SK-N-SH (cell line): ENCODE measurements at regions not wholly inside any gene's neighbourhood (a gene's known extent, or its start where the extent isn't known, plus 50 kb on each side); places are given as distances from the start of the nearest gene placed in this dataset.

Source experiments
- EP300 ChIP-seq, 2 experiments: IDR thresholded peaks; 2 replicates each; pipeline versions ENCODE4 v1.4.0 to v1.6.1; 2012; ENCODE audit warnings: borderline replicate concordance in 1 of 2, low read depth in 1 of 2, low read length in 1 of 2
- EZH2phosphoT487 ChIP-seq: fragments of 200-600 bp; sonication (generic); IDR thresholded peaks from 2 replicates; pipeline ENCODE4 v1.6.1; 2017; ENCODE audit warnings: low read depth, mixed run types, mild to moderate bottlenecking, antibody characterized with exemption, moderate library complexity, borderline replicate concordance
- FOSL2 ChIP-seq: IDR thresholded peaks from 2 replicates; pipeline ENCODE4 v1.4.0; 2012; ENCODE audit warnings: low read depth, mild to moderate bottlenecking, moderate library complexity, borderline replicate concordance
- FOXM1 ChIP-seq: IDR thresholded peaks from 2 replicates; pipeline ENCODE4 v1.4.0; 2012; ENCODE audit warnings: low read depth, mild to moderate bottlenecking
- MXI1 ChIP-seq: IDR thresholded peaks from 2 replicates; pipeline ENCODE4 v1.6.1; 2012; ENCODE audit warnings: mild to moderate bottlenecking, low read depth, low read length, improper control_type of control experiment
- POLR2AphosphoS5 ChIP-seq: IDR thresholded peaks from 2 replicates; pipeline ENCODE4 v1.6.1; 2012; ENCODE audit warnings: low read depth, low read length
- RAD21 ChIP-seq: IDR thresholded peaks from 2 replicates; pipeline ENCODE4 v1.6.1; 2012; ENCODE audit warnings: mild to moderate bottlenecking, low read length
- TAF1 ChIP-seq: IDR thresholded peaks from 2 replicates; pipeline ENCODE4 v1.6.1; 2012; ENCODE audit warnings: low read depth, mild to moderate bottlenecking, low read length, moderate library complexity, borderline replicate concordance
- TF ChIP-seq, protein P1 (sequence below): fragments of 150-350 bp; IDR thresholded peaks from 2 replicates; pipeline ENCODE4 v1.6.1; 2017; ENCODE audit warnings: antibody characterized with exemption, low read length, low read depth, borderline replicate concordance
- TF ChIP-seq, protein P2 (sequence below): fragments of 200-600 bp; sonication (generic); IDR thresholded peaks from 2 replicates; pipeline ENCODE4 v1.6.1; 2017; ENCODE audit warnings: antibody characterized with exemption, mild to moderate bottlenecking, moderate library complexity
- TF ChIP-seq, protein P3 (sequence below): IDR thresholded peaks from 2 replicates; pipeline ENCODE4 v1.4.0; 2012; ENCODE audit warnings: low read depth

DNA sequence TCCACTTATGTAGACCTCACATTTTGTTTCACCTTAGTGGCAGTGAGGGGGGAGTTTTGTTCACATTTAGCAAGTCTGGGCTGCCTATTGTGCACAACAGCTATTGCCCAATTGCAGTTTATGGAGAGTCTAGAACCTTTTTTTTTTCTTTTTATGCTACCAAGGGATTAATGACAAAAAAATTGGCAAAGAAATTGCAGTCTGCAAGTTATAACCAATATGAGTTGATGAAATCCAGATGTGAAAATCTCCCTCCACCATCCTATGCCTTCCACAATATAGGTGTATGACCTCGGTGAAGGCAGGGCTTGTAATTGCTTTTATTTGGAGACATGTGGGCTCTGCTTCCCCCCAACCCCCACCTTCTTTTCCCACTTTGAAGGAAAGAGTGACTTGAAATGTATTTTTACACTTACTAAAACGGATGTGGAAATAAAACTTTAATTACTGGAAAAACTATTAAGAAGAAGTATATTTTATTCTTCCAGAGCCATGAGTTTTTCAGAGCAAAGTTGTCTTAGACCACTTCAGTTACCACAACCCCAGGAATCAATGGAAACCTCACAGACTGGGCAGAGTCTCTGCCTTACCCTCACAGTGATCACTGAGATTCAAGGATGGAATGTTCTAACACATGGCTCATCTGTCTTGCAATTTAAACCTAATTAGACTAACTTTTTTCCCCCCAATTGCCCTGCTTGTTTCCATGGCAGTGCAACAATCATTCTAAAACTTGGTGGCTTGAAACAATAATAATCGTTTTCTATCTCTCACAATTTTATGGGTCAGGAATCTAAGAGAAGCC, 120.8 kb upstream of the SLC5A12 start:
- TF ChIP-seq FOSL2 = no peak
- TF ChIP-seq EZH2phosphoT487 = no peak
- TF ChIP-seq, protein P1, sequence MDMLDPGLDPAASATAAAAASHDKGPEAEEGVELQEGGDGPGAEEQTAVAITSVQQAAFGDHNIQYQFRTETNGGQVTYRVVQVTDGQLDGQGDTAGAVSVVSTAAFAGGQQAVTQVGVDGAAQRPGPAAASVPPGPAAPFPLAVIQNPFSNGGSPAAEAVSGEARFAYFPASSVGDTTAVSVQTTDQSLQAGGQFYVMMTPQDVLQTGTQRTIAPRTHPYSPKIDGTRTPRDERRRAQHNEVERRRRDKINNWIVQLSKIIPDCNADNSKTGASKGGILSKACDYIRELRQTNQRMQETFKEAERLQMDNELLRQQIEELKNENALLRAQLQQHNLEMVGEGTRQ = no peak
- TF ChIP-seq, protein P2, sequence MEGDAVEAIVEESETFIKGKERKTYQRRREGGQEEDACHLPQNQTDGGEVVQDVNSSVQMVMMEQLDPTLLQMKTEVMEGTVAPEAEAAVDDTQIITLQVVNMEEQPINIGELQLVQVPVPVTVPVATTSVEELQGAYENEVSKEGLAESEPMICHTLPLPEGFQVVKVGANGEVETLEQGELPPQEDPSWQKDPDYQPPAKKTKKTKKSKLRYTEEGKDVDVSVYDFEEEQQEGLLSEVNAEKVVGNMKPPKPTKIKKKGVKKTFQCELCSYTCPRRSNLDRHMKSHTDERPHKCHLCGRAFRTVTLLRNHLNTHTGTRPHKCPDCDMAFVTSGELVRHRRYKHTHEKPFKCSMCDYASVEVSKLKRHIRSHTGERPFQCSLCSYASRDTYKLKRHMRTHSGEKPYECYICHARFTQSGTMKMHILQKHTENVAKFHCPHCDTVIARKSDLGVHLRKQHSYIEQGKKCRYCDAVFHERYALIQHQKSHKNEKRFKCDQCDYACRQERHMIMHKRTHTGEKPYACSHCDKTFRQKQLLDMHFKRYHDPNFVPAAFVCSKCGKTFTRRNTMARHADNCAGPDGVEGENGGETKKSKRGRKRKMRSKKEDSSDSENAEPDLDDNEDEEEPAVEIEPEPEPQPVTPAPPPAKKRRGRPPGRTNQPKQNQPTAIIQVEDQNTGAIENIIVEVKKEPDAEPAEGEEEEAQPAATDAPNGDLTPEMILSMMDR = no peak
- no peak for TF ChIP-seq FOXM1
- no peak for TF ChIP-seq POLR2AphosphoS5
- TF ChIP-seq MXI1 = no peak
- TF ChIP-seq TAF1 = no peak
- TF ChIP-seq EP300 (IDR thresholded peaks at IDR 0.05; ENCODE audit: borderline replicate concordance in 1 of 2, low read depth in 1 of 2, low read length in 1 of 2) = no peak
- TF ChIP-seq RAD21 = no peak
- TF ChIP-seq, protein P3, sequence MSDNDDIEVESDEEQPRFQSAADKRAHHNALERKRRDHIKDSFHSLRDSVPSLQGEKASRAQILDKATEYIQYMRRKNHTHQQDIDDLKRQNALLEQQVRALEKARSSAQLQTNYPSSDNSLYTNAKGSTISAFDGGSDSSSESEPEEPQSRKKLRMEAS = no peak
